OCI-LY7 (cell line): ENCODE measurements at regions not wholly inside any gene's neighbourhood (a gene's known extent, or its start where the extent isn't known, plus 50 kb on each side); places are given as distances from the start of the nearest gene placed in this dataset.

Source experiments
- EZH2phosphoT487 ChIP-seq: fragments of 200-600 bp; sonication (generic); IDR thresholded peaks from 2 replicates; pipeline ENCODE4 v1.6.1; 2018; ENCODE audit warnings: low read depth, borderline replicate concordance, mild to moderate bottlenecking, mixed run types, antibody characterized with exemption, low read length, moderate library complexity, mixed read lengths
- TF ChIP-seq, protein P1 (sequence below): fragments of 200-600 bp; sonication (generic); conservative IDR thresholded peaks from 2 replicates; pipeline ENCODE4 v1.5.1; 2014; ENCODE audit warnings: mild to moderate bottlenecking, antibody characterized with exemption, low read length, moderate library complexity, mixed read lengths

GRCh38 chr15:56838085-56838484 lies 80.4 kb upstream of the TCF12 start:
- TF ChIP-seq, protein P1, sequence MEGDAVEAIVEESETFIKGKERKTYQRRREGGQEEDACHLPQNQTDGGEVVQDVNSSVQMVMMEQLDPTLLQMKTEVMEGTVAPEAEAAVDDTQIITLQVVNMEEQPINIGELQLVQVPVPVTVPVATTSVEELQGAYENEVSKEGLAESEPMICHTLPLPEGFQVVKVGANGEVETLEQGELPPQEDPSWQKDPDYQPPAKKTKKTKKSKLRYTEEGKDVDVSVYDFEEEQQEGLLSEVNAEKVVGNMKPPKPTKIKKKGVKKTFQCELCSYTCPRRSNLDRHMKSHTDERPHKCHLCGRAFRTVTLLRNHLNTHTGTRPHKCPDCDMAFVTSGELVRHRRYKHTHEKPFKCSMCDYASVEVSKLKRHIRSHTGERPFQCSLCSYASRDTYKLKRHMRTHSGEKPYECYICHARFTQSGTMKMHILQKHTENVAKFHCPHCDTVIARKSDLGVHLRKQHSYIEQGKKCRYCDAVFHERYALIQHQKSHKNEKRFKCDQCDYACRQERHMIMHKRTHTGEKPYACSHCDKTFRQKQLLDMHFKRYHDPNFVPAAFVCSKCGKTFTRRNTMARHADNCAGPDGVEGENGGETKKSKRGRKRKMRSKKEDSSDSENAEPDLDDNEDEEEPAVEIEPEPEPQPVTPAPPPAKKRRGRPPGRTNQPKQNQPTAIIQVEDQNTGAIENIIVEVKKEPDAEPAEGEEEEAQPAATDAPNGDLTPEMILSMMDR = no peak
- no peak for TF ChIP-seq EZH2phosphoT487
